ENCODE measurements at regions not wholly inside any gene's neighbourhood (a gene's known extent, or its start where the extent isn't known, plus 50 kb on each side); places are given as distances from the start of the nearest gene placed in this dataset.

DNA sequence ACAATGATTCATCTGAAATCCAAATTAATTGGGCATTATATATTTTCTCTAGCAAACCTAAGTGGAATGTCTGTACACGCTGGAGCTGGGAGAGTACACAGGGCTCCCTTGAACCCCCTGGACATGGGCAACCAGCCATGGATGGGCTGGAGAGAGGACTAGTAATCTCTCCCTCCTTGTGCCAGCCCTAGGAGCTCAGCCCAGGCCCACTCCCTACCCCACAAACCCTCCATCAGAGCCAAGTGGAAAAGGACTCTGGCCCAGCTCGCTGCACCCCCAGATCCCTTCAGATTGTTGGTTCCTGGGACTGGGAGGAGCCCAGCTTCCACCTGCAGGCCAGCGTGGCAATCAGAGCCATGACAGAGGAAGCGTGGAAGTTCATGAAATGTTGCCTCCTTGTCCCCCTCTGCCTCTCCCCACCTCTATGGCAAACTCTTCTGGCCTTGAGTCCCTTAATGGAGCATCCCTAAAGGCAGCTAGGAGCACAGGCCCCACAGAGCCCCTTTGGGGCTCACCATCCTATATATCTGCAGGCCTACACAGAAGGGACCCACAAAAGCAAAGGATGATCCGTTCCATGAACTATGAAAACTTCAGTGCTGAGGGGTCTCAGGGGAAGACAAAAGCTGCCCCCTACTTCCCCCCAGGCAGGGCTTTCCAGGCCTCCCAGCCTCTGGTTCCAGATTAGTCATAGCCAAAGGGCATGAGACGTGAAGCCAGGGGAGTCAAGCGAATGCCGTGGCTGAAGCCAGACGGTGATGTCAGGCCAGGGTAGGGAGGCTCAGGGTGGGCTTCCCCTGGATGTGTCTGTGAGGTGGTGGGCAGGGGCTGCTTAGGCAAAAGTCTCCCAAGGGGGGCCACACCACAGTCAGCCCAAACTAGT lies 126.4 kb upstream of the MAFB start:
- TF ChIP-seq ARNT (IDR thresholded peaks at IDR 0.05) (no peak), TARDBP (IDR thresholded peaks at IDR 0.05) (no peak), CTBP1 (IDR thresholded peaks at IDR 0.05; ENCODE audit: borderline replicate concordance) (no peak), ZNF384 (IDR thresholded peaks at IDR 0.05) (no peak), FOXK2 (IDR thresholded peaks at IDR 0.05) (no peak), NFRKB (IDR thresholded peaks at IDR 0.05) (no peak), LEF1 (IDR thresholded peaks at IDR 0.05; ENCODE audit: borderline replicate concordance) (no peak), SP1 (IDR thresholded peaks at IDR 0.05) (no peak), L3MBTL2 (conservative IDR thresholded peaks at IDR 0.05) (no peak), SUZ12 (IDR thresholded peaks at IDR 0.05) (no peak), FOXM1 (IDR thresholded peaks at IDR 0.05; ENCODE audit: borderline replicate concordance) (no peak)
- TF ChIP-seq, protein P1, sequence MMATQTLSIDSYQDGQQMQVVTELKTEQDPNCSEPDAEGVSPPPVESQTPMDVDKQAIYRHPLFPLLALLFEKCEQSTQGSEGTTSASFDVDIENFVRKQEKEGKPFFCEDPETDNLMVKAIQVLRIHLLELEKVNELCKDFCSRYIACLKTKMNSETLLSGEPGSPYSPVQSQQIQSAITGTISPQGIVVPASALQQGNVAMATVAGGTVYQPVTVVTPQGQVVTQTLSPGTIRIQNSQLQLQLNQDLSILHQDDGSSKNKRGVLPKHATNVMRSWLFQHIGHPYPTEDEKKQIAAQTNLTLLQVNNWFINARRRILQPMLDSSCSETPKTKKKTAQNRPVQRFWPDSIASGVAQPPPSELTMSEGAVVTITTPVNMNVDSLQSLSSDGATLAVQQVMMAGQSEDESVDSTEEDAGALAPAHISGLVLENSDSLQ (IDR thresholded peaks at IDR 0.05), result no peak
